ENCODE measurements at regions not wholly inside any gene's neighbourhood (a gene's known extent, or its start where the extent isn't known, plus 50 kb on each side); places are given as distances from the start of the nearest gene placed in this dataset.

GRCh38 chr19:27772059-27772458, 1440.9 kb downstream of the UQCRFS1 start:
- H3F3A ChIP-seq (ENCODE audit: insufficient read depth, low read depth): no peaks in the 10 kb centered on the region
- H3K27ac ChIP-seq: no peak overlapping the region
- POLR2A ChIA-PET (ENCODE audit: unreplicated experiment): no interaction called here
- H3K27me3 ChIP-seq (ENCODE audit: insufficient read depth, low read depth): no peaks in the 10 kb centered on the region
- H3K4me3 ChIP-seq: no peak overlapping the region
- DNase-seq: no peak
- no TSS peak for BruUV-seq (replicated peaks)
- TF ChIP-seq, protein P1, sequence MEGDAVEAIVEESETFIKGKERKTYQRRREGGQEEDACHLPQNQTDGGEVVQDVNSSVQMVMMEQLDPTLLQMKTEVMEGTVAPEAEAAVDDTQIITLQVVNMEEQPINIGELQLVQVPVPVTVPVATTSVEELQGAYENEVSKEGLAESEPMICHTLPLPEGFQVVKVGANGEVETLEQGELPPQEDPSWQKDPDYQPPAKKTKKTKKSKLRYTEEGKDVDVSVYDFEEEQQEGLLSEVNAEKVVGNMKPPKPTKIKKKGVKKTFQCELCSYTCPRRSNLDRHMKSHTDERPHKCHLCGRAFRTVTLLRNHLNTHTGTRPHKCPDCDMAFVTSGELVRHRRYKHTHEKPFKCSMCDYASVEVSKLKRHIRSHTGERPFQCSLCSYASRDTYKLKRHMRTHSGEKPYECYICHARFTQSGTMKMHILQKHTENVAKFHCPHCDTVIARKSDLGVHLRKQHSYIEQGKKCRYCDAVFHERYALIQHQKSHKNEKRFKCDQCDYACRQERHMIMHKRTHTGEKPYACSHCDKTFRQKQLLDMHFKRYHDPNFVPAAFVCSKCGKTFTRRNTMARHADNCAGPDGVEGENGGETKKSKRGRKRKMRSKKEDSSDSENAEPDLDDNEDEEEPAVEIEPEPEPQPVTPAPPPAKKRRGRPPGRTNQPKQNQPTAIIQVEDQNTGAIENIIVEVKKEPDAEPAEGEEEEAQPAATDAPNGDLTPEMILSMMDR (conservative IDR thresholded peaks at IDR 0.05): no peak
- no peak for TF ChIP-seq EZH2 (IDR thresholded peaks at IDR 0.05; ENCODE audit: low read depth)
- H3K79me2 ChIP-seq (ENCODE audit: low read depth): no peaks in the 10 kb centered on the region
- no peaks in the 10 kb centered on the region for H3K9me2 ChIP-seq (ENCODE audit: insufficient read depth)
- no peak overlapping the region for H2AFZ ChIP-seq
- CTCF ChIA-PET: no interaction called here
- intact Hi-C loops (cut with micrococcal nuclease; ENCODE audit: unreplicated experiment): no loop called here
- peaks cover 5% of the 10 kb centered on the region; the same call in 1 of the 2 replicates for H4K20me1 ChIP-seq (ENCODE audit: insufficient read depth)
- H3K4me1 ChIP-seq (replicated peaks; ENCODE audit: insufficient read depth): no peaks in the 10 kb centered on the region
- H3K9me3 ChIP-seq (ENCODE audit: insufficient read depth, low read depth): peaks cover 15% of the 10 kb centered on the region; the same call in 1 of the 2 replicates
- peaks cover 18% of the 10 kb centered on the region for H3K36me3 ChIP-seq (ENCODE audit: low read depth)
- no peak overlapping the region for H3K4me2 ChIP-seq

DNA sequence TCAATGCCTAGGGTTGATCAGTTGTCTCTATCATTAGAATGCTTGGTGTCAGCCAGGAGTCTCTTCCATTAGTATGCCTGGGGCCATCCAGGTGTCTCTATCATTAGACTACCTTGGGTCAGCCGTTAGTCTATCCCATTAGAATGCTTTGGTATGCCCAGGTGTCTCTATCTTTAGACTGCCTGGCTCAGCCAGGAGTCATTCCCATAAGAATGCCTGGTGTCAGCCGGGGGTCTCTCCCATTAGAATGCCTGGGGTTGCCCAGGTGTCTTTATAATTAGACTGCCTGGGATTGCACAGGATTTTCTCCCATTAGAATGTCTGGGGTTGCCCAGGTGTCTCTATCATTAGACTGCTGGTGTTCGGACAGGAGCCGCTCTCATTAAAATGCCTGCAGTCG, 1442.9 kb downstream of the UQCRFS1 start:
- no peaks in the 10 kb centered on the region for H3K9me2 ChIP-seq (ENCODE audit: insufficient read depth)
- ChIA-PET POLR2A (ENCODE audit: unreplicated experiment) (no interaction called here), CTCF (no interaction called here)
- no TSS peak for BruUV-seq (replicated peaks)
- TF ChIP-seq, protein P1 (conservative IDR thresholded peaks at IDR 0.05): no peak
- no peak for TF ChIP-seq EZH2 (IDR thresholded peaks at IDR 0.05; ENCODE audit: low read depth)
- DNase-seq: no peak
- no peak overlapping the region for H3K4me3 ChIP-seq
- H3K27me3 ChIP-seq (ENCODE audit: insufficient read depth, low read depth): no peaks in the 10 kb centered on the region
- no peak overlapping the region for H3K27ac ChIP-seq
- H3F3A ChIP-seq (ENCODE audit: insufficient read depth, low read depth): no peaks in the 10 kb centered on the region
- no peaks in the 10 kb centered on the region for H3K4me1 ChIP-seq (replicated peaks; ENCODE audit: insufficient read depth)
- intact Hi-C loops (cut with micrococcal nuclease; ENCODE audit: unreplicated experiment): no loop called here
- no peaks in the 10 kb centered on the region for H3K79me2 ChIP-seq (ENCODE audit: low read depth)
- peaks cover 13% of the 10 kb centered on the region; the same call in 1 of the 2 replicates for H3K9me3 ChIP-seq (ENCODE audit: insufficient read depth, low read depth)
- no peak overlapping the region for H3K4me2 ChIP-seq
- H4K20me1 ChIP-seq (ENCODE audit: insufficient read depth): no peaks in the 10 kb centered on the region; the same call in 1 of the 2 replicates
- H3K36me3 ChIP-seq (ENCODE audit: low read depth): peaks cover 14% of the 10 kb centered on the region
- H2AFZ ChIP-seq: no peak overlapping the region

DNA sequence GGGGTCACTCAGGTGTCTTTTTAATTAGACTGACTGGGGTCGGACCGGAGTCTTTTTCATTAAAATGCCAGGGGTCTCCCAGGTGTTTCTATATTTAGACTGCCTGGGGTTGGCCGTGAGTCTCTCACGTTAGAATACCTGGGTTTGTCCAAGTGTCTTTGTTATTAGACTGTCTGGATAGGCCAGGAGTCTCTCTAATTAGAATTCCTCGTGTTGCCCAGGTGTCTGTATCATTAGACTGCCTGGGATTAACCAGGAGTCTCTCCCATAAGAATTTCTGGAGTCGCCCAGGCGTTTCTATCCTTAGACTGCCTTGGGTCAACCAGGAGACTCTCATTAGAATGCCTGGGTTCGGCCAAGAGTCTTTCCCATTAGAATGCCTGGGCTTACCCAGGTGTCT, 1445.7 kb downstream of the UQCRFS1 start:
- no peak for DNase-seq
- Histone ChIP-seq H3K4me3 (no peak overlapping the region), H3K9me2 (ENCODE audit: insufficient read depth) (no peaks in the 10 kb centered on the region), H3K4me1 (replicated peaks; ENCODE audit: insufficient read depth) (no peaks in the 10 kb centered on the region), H4K20me1 (ENCODE audit: insufficient read depth) (no peaks in the 10 kb centered on the region; the same call in 1 of the 2 replicates), H3K27ac (no peak overlapping the region), H3F3A (ENCODE audit: insufficient read depth, low read depth) (no peaks in the 10 kb centered on the region), H2AFZ (no peak overlapping the region), H3K79me2 (ENCODE audit: low read depth) (no peaks in the 10 kb centered on the region), H3K36me3 (ENCODE audit: low read depth) (no peaks in the 10 kb centered on the region), H3K4me2 (no peak overlapping the region), H3K27me3 (ENCODE audit: insufficient read depth, low read depth) (no peaks in the 10 kb centered on the region), H3K9me3 (ENCODE audit: insufficient read depth, low read depth) (no peaks in the 10 kb centered on the region; the same call in 1 of the 2 replicates)
- CTCF ChIA-PET: no interaction called here
- intact Hi-C loops (cut with micrococcal nuclease; ENCODE audit: unreplicated experiment): no loop called here
- TF ChIP-seq, protein P1 (conservative IDR thresholded peaks at IDR 0.05): no peak
- no peak for TF ChIP-seq EZH2 (IDR thresholded peaks at IDR 0.05; ENCODE audit: low read depth)
- POLR2A ChIA-PET (ENCODE audit: unreplicated experiment): no interaction called here
- no TSS peak for BruUV-seq (replicated peaks)

Data from PC-9 (cell line).